Transverse colon (tissue), 4 donors: ENCODE measurements at regions not wholly inside any gene's neighbourhood (a gene's known extent, or its start where the extent isn't known, plus 50 kb on each side); places are given as distances from the start of the nearest gene placed in this dataset.
"Not testable (repeated sequence)": the region's sequence is repeated elsewhere in the genome, so short reads cannot be mapped to it uniquely, and the experiment has no call there.

Experiments used
- CTCF ChIP-seq, 5 experiments: fragments of 200-600 bp in 3 of 5; fragments of 450-650 bp in 2 of 5; sonication (generic) in 3 of 5; IDR thresholded peaks; 1 replicate in 2 of 5; 2 replicates in 3 of 5; pipeline ENCODE4 v1.5.1; 2016 to 2017; ENCODE audit warnings: antibody characterized with exemption in 5 of 5, inconsistent platforms in 3 of 5, mild to moderate bottlenecking in 2 of 5, moderate library complexity in 1 of 5
- POLR2A ChIP-seq: fragments of 450-650 bp; IDR thresholded peaks from one replicate; pipeline ENCODE4 v1.6.1; 2016; ENCODE audit warnings: antibody characterized with exemption, mild to moderate bottlenecking, moderate library complexity
- POLR2AphosphoS5 ChIP-seq, 3 donors: sonication (generic); formaldehyde crosslinking; IDR thresholded peaks; one replicate each; pipeline ENCODE4 v1.6.1; 2016; ENCODE audit warnings: antibody characterized with exemption in 3 of 3

GRCh38 chr9:38927970-38928369 is 208.0 kb upstream of the FAM240B start:
- not testable (repeated sequence) for TF ChIP-seq CTCF (IDR thresholded peaks at IDR 0.05); POLR2A; POLR2AphosphoS5 (IDR thresholded peaks at IDR 0.05)
